IMR-90 (cell line): ENCODE measurements at regions not wholly inside any gene's neighbourhood (a gene's known extent, or its start where the extent isn't known, plus 50 kb on each side); places are given as distances from the start of the nearest gene placed in this dataset.

ENCODE experiments used
- ATAC-seq: fragments of 200-7000 bp; cut with Tn5 transposase; 2 replicates; pipeline ENCODE4 v1.9.1; 2020; ENCODE audit warnings: low read depth, mild to moderate bottlenecking, moderate library complexity
- BruUV-seq: library from RNA; stranded (reverse); fragments of 400-500 nt; replicated peaks from 2 replicates; lab custom pipeline; 2021; lab: Mats Ljungman, UMichigan
- CTCF ChIA-PET: fragments of 300-600 bp; formaldehyde crosslinking; extraction: SDS; loops from one replicate; lab custom pipeline; 2021; ENCODE audit warnings: antibody characterized with exemption; lab: Yijun Ruan, JAX
- POLR2A ChIA-PET: fragments of 300-600 bp; sonication (Branson Sonifier 250); formaldehyde crosslinking; loops from one replicate; lab custom pipeline; 2022; ENCODE audit warnings: antibody characterized with exemption; ENCODE audit not compliant: unreplicated experiment; lab: Charles Lee
- DNase-seq: peaks from one replicate; pipeline ENCODE4 v3.0.0; 2013
- H2AFZ ChIP-seq: replicated peaks from 2 replicates; pipeline ENCODE3; 2013; ENCODE audit warnings: low read length, mild to moderate bottlenecking; ENCODE audit not compliant: poor library complexity
- H2AK5ac ChIP-seq: 2 replicates; pipeline ENCODE4 v1.6.1; 2013; ENCODE audit warnings: low read depth, low read length, inconsistent platforms
- H2AK9ac ChIP-seq: replicated peaks from 2 replicates; pipeline ENCODE3; 2013; ENCODE audit warnings: mild to moderate bottlenecking, low read depth, low read length, moderate library complexity; ENCODE audit not compliant: poor library complexity
- H2BK120ac ChIP-seq: 2 replicates; pipeline ENCODE4 v1.6.1; 2013; ENCODE audit warnings: low read depth, low read length, inconsistent platforms
- H2BK15ac ChIP-seq: 3 replicates; pipeline ENCODE4 v1.6.1; 2013; ENCODE audit warnings: low read depth, low read length, inconsistent platforms
- H2BK20ac ChIP-seq: 2 replicates; pipeline ENCODE4 v1.6.1; 2013; ENCODE audit warnings: low read depth, mild to moderate bottlenecking, inconsistent platforms, low read length, moderate library complexity
- H2BK5ac ChIP-seq: 2 replicates; pipeline ENCODE4 v1.6.1; 2013; ENCODE audit warnings: mild to moderate bottlenecking, low read depth, low read length, inconsistent platforms; ENCODE audit not compliant: poor library complexity, severe bottlenecking
- H3K14ac ChIP-seq: replicated peaks from 2 replicates; pipeline ENCODE4 v1.6.1; 2013; ENCODE audit warnings: low read depth, low read length, inconsistent platforms
- H3K18ac ChIP-seq: 2 replicates; pipeline ENCODE4 v1.6.1; 2013; ENCODE audit warnings: low read depth, low read length, control low read depth
- H3K23ac ChIP-seq: 2 replicates; pipeline ENCODE4 v1.6.1; 2013; ENCODE audit warnings: low read depth, low read length, inconsistent platforms
- H3K27ac ChIP-seq: 2 replicates; pipeline ENCODE4 v1.5.1; 2013; ENCODE audit warnings: mild to moderate bottlenecking, control low read depth, low read length; ENCODE audit not compliant: insufficient read depth
- H3K27me3 ChIP-seq: 2 replicates; pipeline ENCODE4 v1.6.1; 2013; ENCODE audit warnings: low read length; ENCODE audit not compliant: control insufficient read depth, insufficient read depth
- H3K36me3 ChIP-seq: 2 replicates; pipeline ENCODE4 v1.6.1; 2013; ENCODE audit warnings: low read length, mixed read lengths; ENCODE audit not compliant: control insufficient read depth, insufficient read depth
- H3K4ac ChIP-seq: 2 replicates; pipeline ENCODE4 v1.6.1; 2013; ENCODE audit warnings: low read depth, low read length, inconsistent platforms
- H3K4me1 ChIP-seq: 2 replicates; pipeline ENCODE4 v1.6.1; 2013; ENCODE audit warnings: low read length, mixed read lengths; ENCODE audit not compliant: control insufficient read depth, insufficient read depth
- H3K4me2 ChIP-seq: 2 replicates; pipeline ENCODE4 v1.6.1; 2013; ENCODE audit warnings: low read depth, mild to moderate bottlenecking, control low read depth, low read length, moderate library complexity
- H3K4me3 ChIP-seq: 2 replicates; pipeline ENCODE4 v1.5.1; 2013; ENCODE audit warnings: low read depth, mild to moderate bottlenecking, control low read depth, low read length, moderate library complexity; ENCODE audit not compliant: insufficient read depth
- H3K56ac ChIP-seq: 2 replicates; pipeline ENCODE4 v1.6.1; 2013; ENCODE audit warnings: low read length, inconsistent platforms; ENCODE audit not compliant: insufficient read depth; ENCODE audit errors: extremely low read depth
- H3K79me1 ChIP-seq, 2 experiments: 2 replicates each; pipeline ENCODE4 v1.6.1; 2013; ENCODE audit warnings: low read length in 2 of 2, inconsistent platforms in 1 of 2, low read depth in 1 of 2
- H3K9ac ChIP-seq: 2 replicates; pipeline ENCODE4 v1.6.1; 2013; ENCODE audit warnings: low read depth, low read length, control low read depth
- H3K9me1 ChIP-seq: 2 replicates; pipeline ENCODE4 v1.6.1; 2013; ENCODE audit warnings: low read length, inconsistent platforms; ENCODE audit not compliant: insufficient read depth
- H3K9me3 ChIP-seq: 2 replicates; pipeline ENCODE4 v1.6.1; 2013; ENCODE audit warnings: low read length; ENCODE audit not compliant: control insufficient read depth, insufficient read depth
- H4K20me1 ChIP-seq: 2 replicates; pipeline ENCODE4 v1.6.1; 2013; ENCODE audit warnings: low read length, inconsistent platforms; ENCODE audit not compliant: insufficient read depth
- H4K5ac ChIP-seq: 2 replicates; pipeline ENCODE4 v1.6.1; 2013; ENCODE audit warnings: mild to moderate bottlenecking, low read depth, low read length, control low read depth
- H4K8ac ChIP-seq, 2 experiments: 2 replicates each; pipeline ENCODE4 v1.6.1; 2013; ENCODE audit warnings: low read depth in 2 of 2, low read length in 2 of 2, control low read depth in 1 of 2, inconsistent platforms in 1 of 2
- H4K91ac ChIP-seq: 2 replicates; pipeline ENCODE4 v1.6.1; 2013; ENCODE audit warnings: low read depth, low read length, inconsistent platforms; ENCODE audit not compliant: insufficient read depth
- BHLHE40 ChIP-seq: fragments of 150-350 bp; IDR thresholded peaks from 2 replicates; pipeline ENCODE4 v1.6.1; 2016; ENCODE audit warnings: mild to moderate bottlenecking, low read depth, low read length
- CEBPB ChIP-seq: IDR thresholded peaks from 2 replicates; pipeline ENCODE4 v1.6.1; 2012; ENCODE audit warnings: low read depth, low read length, improper control_type of control experiment
- CHD1 ChIP-seq: IDR thresholded peaks from 2 replicates; pipeline ENCODE4 v1.6.1; 2012; ENCODE audit warnings: low read depth, low read length, improper control_type of control experiment
- FOS ChIP-seq: fragments of 150-350 bp; IDR thresholded peaks from 2 replicates; pipeline ENCODE4 v1.6.1; 2016; ENCODE audit warnings: low read depth, low read length
- MAFK ChIP-seq: IDR thresholded peaks from 2 replicates; pipeline ENCODE4 v1.6.1; 2012; ENCODE audit warnings: low read depth, low read length, improper control_type of control experiment
- MAZ ChIP-seq: IDR thresholded peaks from 2 replicates; pipeline ENCODE4 v1.6.1; 2012; ENCODE audit warnings: low read depth, mild to moderate bottlenecking, low read length, improper control_type of control experiment, moderate library complexity, borderline replicate concordance
- MXI1 ChIP-seq: IDR thresholded peaks from 2 replicates; pipeline ENCODE4 v1.6.1; 2012; ENCODE audit warnings: low read depth, mild to moderate bottlenecking, low read length, moderate library complexity, borderline replicate concordance
- NFE2L2 ChIP-seq: fragments of 150-350 bp; IDR thresholded peaks from 2 replicates; pipeline ENCODE4 v1.6.1; 2016; ENCODE audit warnings: low read depth, mild to moderate bottlenecking, low read length
- RAD21 ChIP-seq: IDR thresholded peaks from 2 replicates; pipeline ENCODE4 v1.6.1; 2012; ENCODE audit warnings: low read length, improper control_type of control experiment
- RCOR1 ChIP-seq: IDR thresholded peaks from 2 replicates; pipeline ENCODE4 v1.6.1; 2012; ENCODE audit warnings: mild to moderate bottlenecking, low read length, improper control_type of control experiment; ENCODE audit not compliant: insufficient replicate concordance
- RFX5 ChIP-seq: IDR thresholded peaks from 2 replicates; pipeline ENCODE4 v1.8.0; 2012; ENCODE audit warnings: low read depth, mild to moderate bottlenecking, low read length, moderate library complexity
- WGBS, 2 experiments: methylation state at CpG; one replicate each; pipeline versions ENCODE4 v1.1.5 to v1.1.7; 2013; ENCODE audit warnings: missing lambda C conversion rate in 2 of 2; ENCODE audit not compliant: insufficient read length in 1 of 2; ENCODE audit errors: extremely low coverage in 2 of 2; 5-methylcytosine and 5-hydroxymethylcytosine counted together
- dilution Hi-C: fragments of 300-500 bp; cut with HindIII; formaldehyde crosslinking; loops from one replicate; pipeline ENCODE4 v1.14.3; 2018; ENCODE audit warnings: low sequenced_read_pairs; ENCODE audit not compliant: unreplicated experiment
- in situ Hi-C: fragments of 300-500 bp; cut with MboI; formaldehyde crosslinking; loops from 3 replicates; pipeline ENCODE4 v1.14.3; 2019; ENCODE audit warnings: low sequenced_read_pairs, inconsistent platforms, mixed read lengths
- intact Hi-C: fragments of 100-400 bp; cut with micrococcal nuclease; formaldehyde crosslinking; loops from 2 replicates; pipeline ENCODE4 v1.10.0; 2022
- TF ChIP-seq, protein P1 (sequence below): fragments of 150-350 bp; IDR thresholded peaks from 2 replicates; pipeline ENCODE4 v1.6.1; 2016; ENCODE audit warnings: low read depth, mild to moderate bottlenecking, low read length, moderate library complexity, borderline replicate concordance
- TF ChIP-seq, protein P2 (sequence below): conservative IDR thresholded peaks from 2 replicates; pipeline ENCODE4 v1.5.1; 2012; ENCODE audit warnings: mild to moderate bottlenecking, low read depth, low read length, improper control_type of control experiment
- TF ChIP-seq, protein P3 (sequence below): fragments of 150-350 bp; IDR thresholded peaks from 2 replicates; pipeline ENCODE4 v1.6.1; 2017; ENCODE audit warnings: mild to moderate bottlenecking, antibody characterized with exemption, low read length, low read depth

DNA sequence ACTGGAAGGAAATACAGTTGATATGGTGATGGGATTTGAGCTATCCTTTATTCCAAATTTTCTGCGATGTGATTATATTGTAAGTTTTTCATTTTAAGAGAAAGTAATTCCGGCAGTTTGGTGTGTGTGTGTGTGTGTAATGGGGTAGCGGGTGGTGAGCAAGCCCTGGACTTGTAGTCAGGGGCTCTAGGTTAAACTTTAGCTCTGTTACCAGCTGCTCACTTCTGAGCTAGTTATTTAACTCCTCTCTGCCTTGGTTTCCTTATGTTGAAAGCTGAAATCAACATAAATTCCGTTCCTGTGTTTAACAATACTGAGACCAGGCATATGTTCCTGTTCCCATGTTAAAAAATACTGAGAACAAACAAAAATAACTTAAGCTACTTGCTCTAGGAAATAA is 174.1 kb upstream of the CASK start:
- BruUV-seq, result no TSS peak
- no peaks in the 10 kb centered on the region for H3K36me3 ChIP-seq
- no peak overlapping the region for H3K23ac ChIP-seq
- no peak overlapping the region for H2BK120ac ChIP-seq
- H2AFZ ChIP-seq, result no peak overlapping the region
- no peaks in the 10 kb centered on the region for H3K9me3 ChIP-seq
- no peak overlapping the region for H3K4me3 ChIP-seq
- peaks cover 7% of the 10 kb centered on the region for H3K4me1 ChIP-seq
- no peak for TF ChIP-seq MXI1
- TF ChIP-seq CEBPB, result no peak
- TF ChIP-seq, protein P1, sequence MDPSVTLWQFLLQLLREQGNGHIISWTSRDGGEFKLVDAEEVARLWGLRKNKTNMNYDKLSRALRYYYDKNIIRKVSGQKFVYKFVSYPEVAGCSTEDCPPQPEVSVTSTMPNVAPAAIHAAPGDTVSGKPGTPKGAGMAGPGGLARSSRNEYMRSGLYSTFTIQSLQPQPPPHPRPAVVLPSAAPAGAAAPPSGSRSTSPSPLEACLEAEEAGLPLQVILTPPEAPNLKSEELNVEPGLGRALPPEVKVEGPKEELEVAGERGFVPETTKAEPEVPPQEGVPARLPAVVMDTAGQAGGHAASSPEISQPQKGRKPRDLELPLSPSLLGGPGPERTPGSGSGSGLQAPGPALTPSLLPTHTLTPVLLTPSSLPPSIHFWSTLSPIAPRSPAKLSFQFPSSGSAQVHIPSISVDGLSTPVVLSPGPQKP, result no peak
- no peak for TF ChIP-seq FOS
- TF ChIP-seq MAZ, result no peak
- TF ChIP-seq CHD1, result no peak
- TF ChIP-seq, protein P2, sequence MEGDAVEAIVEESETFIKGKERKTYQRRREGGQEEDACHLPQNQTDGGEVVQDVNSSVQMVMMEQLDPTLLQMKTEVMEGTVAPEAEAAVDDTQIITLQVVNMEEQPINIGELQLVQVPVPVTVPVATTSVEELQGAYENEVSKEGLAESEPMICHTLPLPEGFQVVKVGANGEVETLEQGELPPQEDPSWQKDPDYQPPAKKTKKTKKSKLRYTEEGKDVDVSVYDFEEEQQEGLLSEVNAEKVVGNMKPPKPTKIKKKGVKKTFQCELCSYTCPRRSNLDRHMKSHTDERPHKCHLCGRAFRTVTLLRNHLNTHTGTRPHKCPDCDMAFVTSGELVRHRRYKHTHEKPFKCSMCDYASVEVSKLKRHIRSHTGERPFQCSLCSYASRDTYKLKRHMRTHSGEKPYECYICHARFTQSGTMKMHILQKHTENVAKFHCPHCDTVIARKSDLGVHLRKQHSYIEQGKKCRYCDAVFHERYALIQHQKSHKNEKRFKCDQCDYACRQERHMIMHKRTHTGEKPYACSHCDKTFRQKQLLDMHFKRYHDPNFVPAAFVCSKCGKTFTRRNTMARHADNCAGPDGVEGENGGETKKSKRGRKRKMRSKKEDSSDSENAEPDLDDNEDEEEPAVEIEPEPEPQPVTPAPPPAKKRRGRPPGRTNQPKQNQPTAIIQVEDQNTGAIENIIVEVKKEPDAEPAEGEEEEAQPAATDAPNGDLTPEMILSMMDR, result no peak
- no peak for TF ChIP-seq NFE2L2
- no peak for TF ChIP-seq RFX5
- TF ChIP-seq BHLHE40, result no peak
- TF ChIP-seq MAFK, result no peak
- no peak for TF ChIP-seq RCOR1
- TF ChIP-seq, protein P3, sequence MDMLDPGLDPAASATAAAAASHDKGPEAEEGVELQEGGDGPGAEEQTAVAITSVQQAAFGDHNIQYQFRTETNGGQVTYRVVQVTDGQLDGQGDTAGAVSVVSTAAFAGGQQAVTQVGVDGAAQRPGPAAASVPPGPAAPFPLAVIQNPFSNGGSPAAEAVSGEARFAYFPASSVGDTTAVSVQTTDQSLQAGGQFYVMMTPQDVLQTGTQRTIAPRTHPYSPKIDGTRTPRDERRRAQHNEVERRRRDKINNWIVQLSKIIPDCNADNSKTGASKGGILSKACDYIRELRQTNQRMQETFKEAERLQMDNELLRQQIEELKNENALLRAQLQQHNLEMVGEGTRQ, result no peak
- no peak for TF ChIP-seq RAD21
- H2AK5ac ChIP-seq, result no peak overlapping the region
- H2BK15ac ChIP-seq, result no peak overlapping the region
- H3K9ac ChIP-seq, result no peak overlapping the region
- dilution Hi-C loops (no loop called here), in situ Hi-C loops (loop anchor here (25.0 kb wide), 1 partner anchor 535 kb away; no protein-coding TSS in a partner anchor), intact Hi-C loops (no loop called here)
- no CpG with 5 or more reads among the region's 4 CpGs for WGBS, 2 experiments
- CTCF ChIA-PET, result no interaction called here
- H3K18ac ChIP-seq, result no peak overlapping the region
- H3K27me3 ChIP-seq, result peaks cover under 1% of the 10 kb centered on the region; the same call in 1 of the 2 replicates
- no peaks in the 10 kb centered on the region for H3K79me1 ChIP-seq
- H4K20me1 ChIP-seq, result no peaks in the 10 kb centered on the region
- no peak overlapping the region for H3K4me2 ChIP-seq
- peak overlapping the region; percentile 48; the same call in 1 of the 2 replicates for H3K27ac ChIP-seq
- no peak overlapping the region for H3K4ac ChIP-seq
- no peak overlapping the region for H4K91ac ChIP-seq
- DNase-seq (no peak), ATAC-seq (no peak)
- POLR2A ChIA-PET, result no interaction called here
- no peak overlapping the region; a peak in 1 of 4 replicates for H4K8ac ChIP-seq
- no peak overlapping the region for H2BK20ac ChIP-seq
- no peak overlapping the region; the same call in 1 of the 2 replicates for H4K5ac ChIP-seq
- H3K56ac ChIP-seq, result no peak overlapping the region
- no peaks in the 10 kb centered on the region for H3K9me1 ChIP-seq
- H3K14ac ChIP-seq, result no peak overlapping the region
- H2AK9ac ChIP-seq, result no peak overlapping the region
- no peak overlapping the region for H2BK5ac ChIP-seq
